ENCODE measurements at regions not wholly inside any gene's neighbourhood (a gene's known extent, or its start where the extent isn't known, plus 50 kb on each side); places are given as distances from the start of the nearest gene placed in this dataset.
A peak's percentile ranks its signal among the peaks of the same experiment; 100 is the strongest.
"Not testable (repeated sequence)": the region's sequence is repeated elsewhere in the genome, so short reads cannot be mapped to it uniquely, and the experiment has no call there.

GRCh38 chr7:66474441-66474840 lies 154.2 kb upstream of the KCTD7 start:
- Histone ChIP-seq H3K27ac (no peak overlapping the region), H3K27me3 (replicated peaks; ENCODE audit: insufficient read depth) (no peaks in the 10 kb centered on the region), H3K4me3 (no peak overlapping the region), H3K36me3 (peaks cover 11% of the 10 kb centered on the region), H3K4me1 (ENCODE audit: control insufficient read depth in 1 of 2, low read depth in 2 of 2) (peaks cover 3 to 11% of the 10 kb centered on the region in 2 donors), H3K9me3 (no peaks in the 10 kb centered on the region)
- no peak for TF ChIP-seq CTCF (IDR thresholded peaks at IDR 0.05)
- ATAC-seq (ENCODE audit: insufficient number of reproducible peaks, low FRiP score, low read depth) = no peak
- no peak for DNase-seq (ENCODE audit: low spot score)

- not testable (repeated sequence) for H3K4me1 ChIP-seq (ENCODE audit: control insufficient read depth in 1 of 2, low read depth in 2 of 2); DNase-seq (ENCODE audit: low spot score); H3K9me3 ChIP-seq; H3K4me3 ChIP-seq; ATAC-seq (ENCODE audit: insufficient number of reproducible peaks, low FRiP score, low read depth); H3K27ac ChIP-seq; H3K27me3 ChIP-seq (replicated peaks; ENCODE audit: insufficient read depth)
- peaks cover 18% of the 10 kb centered on the region for H3K36me3 ChIP-seq
Measured at GRCh38 chr7:66476056-66476455, 152.6 kb upstream of the KCTD7 start.

- ATAC-seq (ENCODE audit: insufficient number of reproducible peaks, low FRiP score, low read depth); DNase-seq (ENCODE audit: low spot score); H3K27me3 ChIP-seq (replicated peaks; ENCODE audit: insufficient read depth); H3K4me3 ChIP-seq; H3K27ac ChIP-seq; H3K9me3 ChIP-seq; H3K4me1 ChIP-seq (ENCODE audit: control insufficient read depth in 1 of 2, low read depth in 2 of 2): not testable (repeated sequence)
- peaks cover 18% of the 10 kb centered on the region for H3K36me3 ChIP-seq
Measured at GRCh38 chr7:66477822-66478397, 150.8 kb upstream of the KCTD7 start.

GRCh38 chr7:66481229-66481628 lies 147.5 kb upstream of the KCTD7 start:
- H3K36me3 ChIP-seq = peaks cover 18% of the 10 kb centered on the region
- not testable (repeated sequence) for H3K4me3 ChIP-seq, H3K9me3 ChIP-seq

GRCh38 chr7:66489065-66489464 lies 139.6 kb upstream of the KCTD7 start:
- not testable (repeated sequence) for H3K9me3 ChIP-seq; H3K36me3 ChIP-seq; H3K4me1 ChIP-seq (ENCODE audit: control insufficient read depth in 1 of 2, low read depth in 2 of 2); ATAC-seq (ENCODE audit: insufficient number of reproducible peaks, low FRiP score, low read depth); DNase-seq (ENCODE audit: low spot score); H3K27ac ChIP-seq; H3K4me3 ChIP-seq; H3K27me3 ChIP-seq (replicated peaks; ENCODE audit: insufficient read depth)

More at GRCh38 chr7:66481229-66481628, 147.5 kb upstream of the KCTD7 start:
- H3K27ac ChIP-seq; H3K27me3 ChIP-seq (replicated peaks; ENCODE audit: insufficient read depth); ATAC-seq (ENCODE audit: insufficient number of reproducible peaks, low FRiP score, low read depth); DNase-seq (ENCODE audit: low spot score); H3K4me1 ChIP-seq (ENCODE audit: control insufficient read depth in 1 of 2, low read depth in 2 of 2): not testable (repeated sequence)

GRCh38 chr7:66489741-66490140 lies 138.9 kb upstream of the KCTD7 start:
- ATAC-seq (ENCODE audit: insufficient number of reproducible peaks, low FRiP score, low read depth); H3K27ac ChIP-seq; DNase-seq (ENCODE audit: low spot score): not testable (repeated sequence)

GRCh38 chr7:66490979-66491378 lies 137.7 kb upstream of the KCTD7 start:
- not testable (repeated sequence) for H3K36me3 ChIP-seq; H3K4me3 ChIP-seq; DNase-seq (ENCODE audit: low spot score); H3K4me1 ChIP-seq (ENCODE audit: control insufficient read depth in 1 of 2, low read depth in 2 of 2); H3K27ac ChIP-seq; ATAC-seq (ENCODE audit: insufficient number of reproducible peaks, low FRiP score, low read depth); H3K9me3 ChIP-seq; H3K27me3 ChIP-seq (replicated peaks; ENCODE audit: insufficient read depth)

More at GRCh38 chr7:66489741-66490140, 138.9 kb upstream of the KCTD7 start:
- not testable (repeated sequence) for H3K4me1 ChIP-seq (ENCODE audit: control insufficient read depth in 1 of 2, low read depth in 2 of 2); H3K4me3 ChIP-seq; H3K36me3 ChIP-seq; H3K9me3 ChIP-seq; H3K27me3 ChIP-seq (replicated peaks; ENCODE audit: insufficient read depth)

- DNase-seq (ENCODE audit: low spot score); H3K36me3 ChIP-seq; H3K9me3 ChIP-seq; H3K27me3 ChIP-seq (replicated peaks; ENCODE audit: insufficient read depth); H3K4me1 ChIP-seq (ENCODE audit: control insufficient read depth in 1 of 2, low read depth in 2 of 2); ATAC-seq (ENCODE audit: insufficient number of reproducible peaks, low FRiP score, low read depth): not testable (repeated sequence)
- Histone ChIP-seq H3K27ac (peak overlapping the region in 1 of 2 donors; percentile 93), H3K4me3 (peak overlapping the region; percentile 75)
Measured at GRCh38 chr7:66492405-66492804, 136.3 kb upstream of the KCTD7 start.

Measured in thoracic aorta (tissue), 2 donors.